ENCODE measurements at regions not wholly inside any gene's neighbourhood (a gene's known extent, or its start where the extent isn't known, plus 50 kb on each side); places are given as distances from the start of the nearest gene placed in this dataset.

GRCh38 chr5:32501071-32502002, 56.8 kb upstream of the ZFR start:
- no peak for DNase-seq

GRCh38 chr5:32500181-32500580, 55.6 kb upstream of the ZFR start:
- no peak for DNase-seq

GRCh38 chr5:32499261-32499660, 54.7 kb upstream of the ZFR start:
- no peak for DNase-seq

- DNase-seq = no peak
Measured at GRCh38 chr5:32498484-32498883, 53.9 kb upstream of the ZFR start.

GRCh38 chr5:32496104-32496503, 51.6 kb upstream of the ZFR start:
- no peak for DNase-seq

- no peak for DNase-seq
Measured at GRCh38 chr5:32494827-32495226, 50.3 kb upstream of the ZFR start.
